Hematopoietic multipotent progenitor cell treated with erythropoietin and hydrocortisone succinate and interleukin-3 and kit ligand, for 4 days (in vitro differentiated cells): ENCODE measurements at regions not wholly inside any gene's neighbourhood (a gene's known extent, or its start where the extent isn't known, plus 50 kb on each side); places are given as distances from the start of the nearest gene placed in this dataset.
A peak's percentile ranks its signal among the peaks of the same experiment; 100 is the strongest.

Source experiments
- DNase-seq: peaks from one replicate; pipeline ENCODE4 v3.0.0-alpha.2; 2015

GRCh38 chr13:108534728-108535127 is 94.7 kb upstream of the MYO16 start:
- no peak for DNase-seq

GRCh38 chr13:108549934-108550333 is 79.5 kb upstream of the MYO16 start:
- no peak for DNase-seq

- no peak for DNase-seq
Measured at GRCh38 chr13:108551674-108552073, 77.7 kb upstream of the MYO16 start.

GRCh38 chr13:108558489-108558888 is 70.9 kb upstream of the MYO16 start:
- DNase-seq = no peak

- no peak for DNase-seq
Measured at GRCh38 chr13:108560093-108560492, 69.3 kb upstream of the MYO16 start.

- no peak for DNase-seq
Measured at GRCh38 chr13:108561149-108561548, 68.3 kb upstream of the MYO16 start.

GRCh38 chr13:108566413-108567170 is 62.8 kb upstream of the MYO16 start:
- DNase-seq = no peak

GRCh38 chr13:108572782-108573211 is 56.6 kb upstream of the MYO16 start:
- peak; percentile 12 for DNase-seq

- DNase-seq = no peak
Measured at GRCh38 chr13:108573455-108573854, 56.0 kb upstream of the MYO16 start.

- DNase-seq = no peak
Measured at GRCh38 chr13:108574856-108575255, 54.6 kb upstream of the MYO16 start.

GRCh38 chr13:108575430-108575829 is 54.0 kb upstream of the MYO16 start:
- no peak for DNase-seq
